OCI-LY7 (cell line): ENCODE measurements at regions not wholly inside any gene's neighbourhood (a gene's known extent, or its start where the extent isn't known, plus 50 kb on each side); places are given as distances from the start of the nearest gene placed in this dataset.

Experiments
- CTCF ChIP-seq: fragments of 200-600 bp; sonication (generic); conservative IDR thresholded peaks from 2 replicates; pipeline ENCODE4 v1.5.1; 2014; ENCODE audit warnings: mild to moderate bottlenecking, antibody characterized with exemption, low read length, moderate library complexity, mixed read lengths
- EZH2phosphoT487 ChIP-seq: fragments of 200-600 bp; sonication (generic); IDR thresholded peaks from 2 replicates; pipeline ENCODE4 v1.6.1; 2018; ENCODE audit warnings: low read depth, borderline replicate concordance, mild to moderate bottlenecking, mixed run types, antibody characterized with exemption, low read length, moderate library complexity, mixed read lengths

GRCh38 chr7:26429168-26429567 lies 137.5 kb downstream of the SNX10 start:
- TF ChIP-seq CTCF (no peak), EZH2phosphoT487 (no peak)
